ENCODE measurements at regions not wholly inside any gene's neighbourhood (a gene's known extent, or its start where the extent isn't known, plus 50 kb on each side); places are given as distances from the start of the nearest gene placed in this dataset.

DNA sequence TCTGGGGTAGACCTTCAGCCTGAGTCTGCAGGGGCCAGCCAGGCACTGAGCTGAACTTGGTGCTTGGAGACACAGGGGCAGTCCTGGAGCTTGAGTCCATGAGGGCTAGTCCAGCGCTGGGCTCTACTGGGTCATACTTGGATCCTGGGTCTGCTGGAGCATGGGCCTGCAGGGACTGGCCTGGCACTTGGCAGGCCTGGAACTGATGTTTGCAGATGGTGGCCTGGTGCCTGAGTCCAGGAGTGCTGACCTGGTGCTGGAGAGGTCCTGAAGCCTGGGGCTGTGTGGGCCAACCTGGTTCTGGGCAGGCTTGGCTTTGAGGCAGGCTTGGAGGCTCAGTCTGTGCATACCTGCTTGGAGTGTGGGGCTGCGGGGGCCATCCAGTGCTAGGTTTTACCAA is 143.4 kb upstream of the DSCAM start:
- no peak for DNase-seq

DNA sequence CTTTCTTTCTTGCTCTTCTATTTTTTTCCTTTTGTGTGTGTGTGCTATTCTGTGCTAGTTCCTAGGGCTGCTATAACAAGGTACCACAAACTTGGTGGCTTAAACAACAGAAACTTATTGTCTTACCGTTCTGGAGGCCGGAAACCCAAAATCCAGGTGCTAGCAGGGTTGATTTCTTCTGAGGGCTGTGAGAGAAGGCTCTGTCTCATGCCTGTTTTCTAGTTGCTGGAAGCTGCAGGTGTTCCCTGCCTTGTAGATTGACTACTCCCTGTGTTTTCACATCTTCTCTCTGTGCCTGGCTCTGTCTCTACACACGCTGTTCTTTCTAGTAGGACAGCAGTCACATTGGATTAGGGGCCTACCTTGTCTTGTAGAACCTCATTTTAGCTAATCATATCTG is 150.9 kb upstream of the DSCAM start:
- no peak for DNase-seq

DNA sequence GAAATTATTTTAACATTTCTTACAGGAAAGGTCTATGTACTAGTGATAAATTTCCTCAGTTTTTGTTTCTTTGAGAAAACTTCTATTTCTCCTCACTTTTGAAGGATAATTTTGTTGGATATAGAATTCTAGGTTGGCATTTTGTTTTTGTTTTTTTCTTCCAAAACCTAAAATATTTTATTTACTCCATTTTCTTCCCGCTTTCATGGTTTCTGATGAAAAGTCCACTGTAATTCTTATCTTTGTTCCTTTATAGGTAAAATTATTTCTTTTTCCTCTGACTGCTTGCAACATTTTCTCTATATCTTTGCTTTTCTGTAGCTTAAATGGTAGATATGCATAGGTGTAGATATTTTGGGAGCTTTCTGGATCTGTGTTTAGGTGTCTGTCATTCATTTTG is 153.9 kb upstream of the DSCAM start:
- DNase-seq, result no peak

DNA sequence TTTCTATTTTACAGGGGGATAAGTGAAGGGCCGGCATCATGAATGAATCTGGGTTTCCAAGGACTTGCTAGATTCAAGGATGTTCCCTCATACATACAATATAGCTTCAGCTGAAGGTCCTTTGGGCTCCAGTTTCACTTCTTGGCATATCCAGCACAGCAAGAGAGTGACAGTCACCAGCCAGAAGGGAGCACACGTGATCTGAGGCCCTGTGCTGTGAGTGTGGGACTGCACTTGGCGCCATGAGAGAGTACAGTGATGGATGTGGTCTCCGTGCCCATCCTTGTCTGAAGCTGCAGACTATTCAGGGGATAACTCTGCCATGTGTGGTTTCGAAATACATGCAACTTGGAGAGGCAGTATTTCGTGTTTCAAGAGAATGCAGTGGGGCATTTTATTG is 159.7 kb upstream of the DSCAM start:
- DNase-seq, result no peak

DNA sequence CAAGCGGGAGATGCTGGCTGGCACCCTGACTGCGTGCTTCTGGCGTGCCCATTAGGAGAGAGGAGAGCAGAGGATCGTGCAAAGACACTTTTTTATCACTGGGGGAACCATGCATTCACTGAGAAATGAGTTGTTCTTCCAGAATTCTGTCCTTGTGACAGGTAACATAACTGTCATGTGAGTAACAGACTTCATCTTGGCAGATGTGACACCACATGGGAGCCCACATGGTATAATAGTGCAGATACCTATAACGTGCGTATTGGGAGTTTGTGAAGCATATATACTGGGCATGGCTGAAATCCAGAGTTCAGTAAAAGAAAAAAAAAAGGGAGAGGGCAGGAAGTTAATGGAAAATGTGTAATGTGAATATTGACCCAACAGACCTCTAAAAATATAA is 159.6 kb upstream of the BACE2 start:
- DNase-seq, result no peak

DNA sequence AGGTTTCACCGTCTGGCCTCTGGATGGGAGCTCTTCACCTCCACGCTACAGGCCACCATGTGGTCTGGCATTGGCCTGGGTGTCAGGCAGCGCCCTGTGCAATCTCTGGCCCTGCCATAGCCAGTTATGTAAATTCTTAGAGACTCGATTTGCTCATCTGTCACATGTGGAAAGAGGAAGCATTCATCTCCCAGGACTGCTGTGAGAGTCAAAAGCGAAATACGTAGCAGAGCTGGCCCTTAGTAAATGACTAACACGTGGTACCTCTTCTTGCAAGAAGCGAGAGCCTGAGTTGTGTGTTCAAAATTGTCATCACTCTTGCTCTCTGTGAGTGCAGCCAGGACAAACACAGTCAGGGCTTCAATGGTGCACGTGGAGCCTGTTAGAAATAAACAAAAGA is 159.0 kb upstream of the BACE2 start:
- DNase-seq, result no peak

DNA sequence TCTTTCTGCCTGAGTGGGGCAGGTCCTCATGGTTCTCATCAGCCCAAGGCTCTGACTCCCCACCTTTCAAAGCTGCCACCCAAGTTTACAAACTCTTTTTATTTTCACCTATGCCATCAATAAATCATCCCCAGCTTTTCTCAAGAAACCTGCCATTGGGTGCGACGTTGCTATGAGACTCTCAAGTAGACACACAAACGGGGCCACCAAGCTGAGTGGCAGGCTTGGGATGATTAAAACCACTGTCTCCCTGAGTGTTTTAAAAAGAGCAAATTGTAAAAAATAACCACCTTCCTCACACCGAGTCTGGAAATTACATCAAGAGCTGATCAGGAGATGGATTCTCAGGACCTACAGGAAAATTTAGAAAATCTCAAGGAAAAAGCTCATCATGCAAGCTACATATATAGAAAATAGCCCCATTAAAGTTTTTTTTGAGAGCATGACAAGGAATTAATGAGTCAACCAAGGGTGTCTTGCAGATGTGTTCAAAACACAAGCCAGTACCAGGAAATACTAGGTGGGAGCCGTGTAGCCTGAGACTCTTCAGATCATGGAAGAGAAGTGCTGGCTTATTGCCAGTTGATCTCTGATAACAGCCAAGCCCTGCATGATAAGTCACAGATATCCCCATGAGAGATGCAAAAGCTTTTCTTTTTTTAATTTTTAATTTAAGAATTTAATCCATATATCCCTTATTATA is 158.4 kb upstream of the BACE2 start:
- peak; percentile 79 for DNase-seq

DNA sequence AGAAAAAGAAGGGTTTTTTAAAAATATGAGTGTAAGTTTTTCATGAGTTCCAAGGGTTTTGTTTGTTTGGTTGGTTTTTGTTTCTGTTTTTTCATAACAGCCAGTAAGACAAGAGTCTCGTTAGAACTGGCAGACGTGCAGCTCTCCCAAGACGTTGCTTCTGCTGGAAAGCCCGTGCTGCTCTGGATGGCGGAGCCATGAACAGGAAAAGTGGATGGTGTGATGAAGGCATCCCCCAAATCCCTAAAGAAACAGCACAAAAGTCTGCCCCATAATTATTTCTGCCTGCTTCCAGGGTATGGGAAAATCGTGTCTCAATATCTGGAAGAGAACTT is 157.9 kb upstream of the BACE2 start:
- no peak for DNase-seq

DNA sequence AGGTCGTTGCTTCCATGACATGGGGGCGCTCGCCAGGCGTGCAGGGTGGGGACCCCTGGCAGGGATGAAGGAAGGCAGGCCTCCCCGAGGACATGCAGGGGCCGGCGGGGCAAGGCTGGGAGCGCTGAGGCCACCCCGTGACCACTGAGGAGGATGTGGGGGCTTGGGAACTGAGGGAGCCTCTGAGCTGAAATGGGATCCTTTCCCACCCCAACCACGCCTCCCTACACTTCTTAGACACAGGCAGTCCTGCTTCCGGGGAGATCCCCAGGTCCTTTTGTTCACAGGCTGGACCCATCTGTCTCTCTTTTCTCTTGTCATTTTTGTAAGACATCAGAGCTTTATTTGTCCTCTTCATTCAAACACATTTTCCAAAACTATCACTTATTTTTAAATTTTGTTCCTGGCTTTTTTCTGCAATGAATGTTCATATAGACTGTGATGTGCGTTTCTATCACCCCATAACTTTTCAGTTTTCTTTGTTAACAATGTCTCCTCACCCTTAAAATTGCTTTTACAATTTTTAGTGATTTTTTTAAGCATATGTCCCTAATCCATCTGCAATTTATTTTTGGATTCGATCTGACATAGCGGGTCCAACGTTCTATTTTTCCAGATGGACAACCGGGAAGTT is 156.7 kb upstream of the BACE2 start:
- DNase-seq, result no peak

DNA sequence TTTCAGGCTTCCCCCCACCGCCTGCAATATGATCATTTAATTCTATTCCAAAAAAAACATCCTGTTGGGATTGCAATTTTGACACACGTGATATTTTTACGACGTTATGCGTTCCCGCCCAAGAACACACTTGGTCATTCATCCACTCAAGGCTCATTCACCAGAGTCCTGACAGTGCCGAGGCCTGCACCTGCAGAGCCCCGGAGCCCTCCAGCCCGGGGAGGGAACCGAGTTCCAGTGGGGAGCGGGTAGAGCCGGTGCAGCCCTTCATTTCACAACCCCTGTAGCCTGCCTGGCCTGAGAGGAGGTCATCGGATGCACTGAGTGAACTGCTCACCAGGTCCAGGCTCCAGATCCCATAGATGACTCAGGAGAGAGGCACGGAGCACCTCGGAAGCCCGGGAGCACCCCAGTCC is 156.0 kb upstream of the BACE2 start:
- no peak for DNase-seq

DNA sequence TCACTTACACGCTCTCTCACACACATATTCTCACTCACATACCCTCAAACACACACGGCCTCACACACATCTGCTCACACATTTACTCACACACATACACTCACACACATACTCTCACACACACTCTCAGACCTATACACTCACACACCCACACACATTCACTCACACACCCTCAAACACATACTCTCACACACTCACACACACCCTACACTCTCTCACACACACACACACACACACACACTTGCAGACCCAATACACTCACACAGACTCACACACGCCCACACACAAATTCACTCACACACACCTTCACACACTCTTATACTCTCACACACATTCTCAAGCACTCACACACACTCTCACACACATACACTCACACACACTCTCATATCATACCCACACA is 155.5 kb upstream of the BACE2 start:
- no peak for DNase-seq

DNA sequence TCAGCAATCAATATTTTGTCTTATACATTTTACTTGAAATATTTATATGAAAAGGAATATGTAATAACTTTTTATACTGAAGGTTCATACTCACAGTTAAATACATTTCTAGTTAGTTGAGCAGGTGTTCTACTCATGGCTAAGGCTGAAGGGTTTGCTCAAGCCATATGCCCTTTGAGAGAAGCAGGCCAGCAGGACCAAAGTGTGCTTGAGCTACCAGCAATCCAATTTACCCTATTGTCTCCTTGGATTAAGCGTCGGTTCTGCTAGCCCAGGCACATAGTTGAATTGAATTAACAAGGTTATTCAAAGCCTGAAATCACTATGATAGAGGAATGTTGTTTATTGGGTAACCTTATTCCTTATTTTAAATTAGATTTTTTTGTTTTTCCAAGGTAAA is 151.5 kb upstream of the BACE2 start:
- no peak for DNase-seq

DNA sequence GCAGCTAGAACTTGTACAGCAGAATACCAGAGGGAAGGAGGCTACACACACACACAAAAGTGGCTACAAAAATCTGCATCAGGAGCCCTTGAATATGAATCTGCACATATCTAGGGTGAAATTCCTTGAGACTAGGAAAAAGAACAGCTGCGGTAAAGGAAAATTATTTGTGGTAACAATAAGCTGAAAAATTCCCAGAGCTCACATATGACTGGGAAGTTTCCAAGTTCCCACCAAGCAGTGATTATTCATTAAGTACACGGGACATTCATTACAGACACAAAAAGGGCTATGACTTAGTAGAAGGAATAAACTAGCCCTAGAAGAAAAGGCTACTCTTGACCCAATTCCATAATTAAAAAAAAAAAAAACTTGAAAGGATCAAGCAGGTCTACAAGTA is 149.5 kb upstream of the BACE2 start:
- DNase-seq, result no peak

DNA sequence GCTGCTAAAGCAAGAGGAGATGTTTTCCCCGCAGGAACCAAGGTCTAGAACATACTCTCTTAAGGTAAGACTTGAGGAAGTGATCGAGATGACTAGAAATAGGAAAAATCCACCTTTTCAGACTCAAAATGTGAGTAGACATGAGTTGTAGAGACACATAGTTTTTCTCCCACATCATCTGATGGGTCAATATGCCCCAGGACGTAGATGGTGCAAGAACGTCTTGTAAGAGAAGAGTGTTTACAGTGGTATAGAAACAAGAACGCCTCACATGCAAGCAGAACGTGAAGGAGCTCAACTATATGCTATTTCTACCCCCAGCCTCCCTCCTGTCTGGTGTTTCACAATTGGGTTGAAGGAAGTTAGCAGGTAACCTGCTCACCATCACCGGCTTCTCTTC is 144.0 kb upstream of the BACE2 start:
- no peak for DNase-seq

DNA sequence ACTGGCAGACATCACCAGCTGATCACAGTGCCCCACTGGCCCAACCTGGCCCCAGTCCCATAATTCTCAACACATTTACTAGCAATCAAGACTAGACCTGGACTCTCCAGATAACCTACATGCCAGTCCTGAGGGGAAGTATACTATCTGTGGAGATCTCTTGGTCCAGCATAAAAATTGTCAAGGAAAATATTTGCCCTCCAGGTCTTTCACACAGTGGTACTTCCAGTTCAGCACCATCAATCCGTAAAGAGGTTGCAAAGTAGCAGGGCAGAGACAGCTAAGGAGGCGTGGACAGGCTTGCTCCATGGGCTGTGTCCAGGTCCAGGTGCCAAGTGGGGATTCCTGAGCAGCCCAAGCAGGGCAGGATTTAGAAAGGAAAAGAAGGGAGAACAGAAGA is 143.6 kb upstream of the BACE2 start:
- DNase-seq, result no peak

DNA sequence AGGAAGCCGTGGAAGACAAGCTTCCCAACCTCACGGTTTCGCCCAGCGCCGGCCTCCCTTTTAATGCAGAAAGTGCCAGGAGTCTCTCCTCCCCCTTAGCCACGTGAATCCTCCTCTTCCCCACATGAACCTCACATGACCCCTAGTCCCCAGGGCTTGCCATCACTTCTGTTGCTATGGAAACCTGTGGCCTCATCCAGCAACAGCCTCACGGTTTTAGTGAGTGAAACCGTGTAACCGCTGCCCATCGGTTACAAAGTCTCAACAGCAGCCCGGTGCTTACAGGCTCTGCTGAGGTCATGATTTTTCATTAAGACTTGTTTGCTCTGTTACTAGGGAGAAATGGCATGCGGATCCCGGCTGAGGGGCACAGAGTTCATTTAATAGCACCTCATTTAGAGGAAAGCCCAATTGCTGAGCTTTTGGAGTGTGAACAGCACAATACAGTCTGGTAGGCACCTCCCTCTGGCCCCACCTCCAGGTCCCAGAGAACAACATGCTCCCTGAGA is 143.2 kb upstream of the BACE2 start:
- peak; percentile 75 for DNase-seq

DNA sequence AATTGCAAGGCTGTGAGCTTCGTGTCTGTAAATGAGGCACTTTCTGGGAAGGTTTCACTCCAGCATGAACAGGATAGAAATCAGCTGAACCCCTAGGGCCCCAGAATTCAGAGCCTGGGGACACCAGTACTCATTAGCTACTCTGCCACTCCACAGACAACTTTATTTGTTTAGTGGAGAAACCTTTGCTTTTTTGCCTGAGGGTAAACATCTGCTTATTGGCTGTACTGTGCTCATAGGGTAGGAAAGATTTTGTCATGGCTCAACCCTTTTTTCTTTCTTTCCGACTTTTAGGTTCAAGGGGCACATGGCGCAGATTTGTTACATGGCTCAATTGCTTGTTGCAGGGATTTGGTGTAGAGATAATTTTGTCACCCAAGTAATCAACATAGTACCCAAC is 138.4 kb upstream of the BACE2 start:
- peak; percentile 26 for DNase-seq

DNA sequence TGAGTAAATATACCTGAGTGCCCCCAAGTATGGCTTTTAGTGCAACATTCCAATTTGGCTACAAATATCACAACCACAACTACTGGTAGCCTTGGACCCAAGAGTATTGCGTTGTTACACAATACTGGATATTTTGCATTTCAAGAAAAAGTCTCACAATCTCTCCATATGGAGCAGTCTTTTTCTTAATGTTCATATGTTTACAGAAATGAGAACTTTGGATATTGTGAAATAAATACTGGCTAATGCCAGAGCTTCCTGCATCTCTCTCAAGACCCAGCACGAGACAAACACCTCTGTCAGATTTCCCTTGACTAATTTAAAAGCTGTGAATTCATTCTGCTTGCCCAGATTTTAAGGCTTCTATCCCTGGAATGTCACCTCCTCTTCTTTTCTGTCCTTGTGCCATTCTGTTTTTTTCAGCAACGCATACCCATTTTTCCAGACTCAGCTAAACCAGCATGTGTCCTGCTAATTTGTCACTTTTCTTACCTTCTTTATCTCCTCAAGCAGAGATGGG is 136.2 kb upstream of the BACE2 start:
- DNase-seq, result no peak

DNA sequence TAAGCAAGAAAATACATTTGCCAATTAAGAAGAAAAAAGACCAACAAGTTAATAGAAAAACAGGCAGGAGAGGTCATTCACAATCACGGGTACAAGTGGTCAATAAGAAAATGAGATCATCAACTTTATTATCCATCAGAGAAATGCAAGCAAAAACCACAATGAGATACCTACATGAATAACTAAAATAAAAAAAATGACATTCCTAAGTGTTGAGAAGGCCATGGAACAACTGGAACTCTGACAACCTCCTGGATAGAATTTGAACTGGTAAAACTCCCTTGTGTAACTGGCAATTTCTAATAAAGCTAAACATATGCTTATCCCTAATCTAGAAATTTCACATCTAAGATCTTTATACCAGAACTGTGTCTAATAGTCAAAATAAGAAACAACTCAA is 135.4 kb upstream of the BACE2 start:
- no peak for DNase-seq

DNA sequence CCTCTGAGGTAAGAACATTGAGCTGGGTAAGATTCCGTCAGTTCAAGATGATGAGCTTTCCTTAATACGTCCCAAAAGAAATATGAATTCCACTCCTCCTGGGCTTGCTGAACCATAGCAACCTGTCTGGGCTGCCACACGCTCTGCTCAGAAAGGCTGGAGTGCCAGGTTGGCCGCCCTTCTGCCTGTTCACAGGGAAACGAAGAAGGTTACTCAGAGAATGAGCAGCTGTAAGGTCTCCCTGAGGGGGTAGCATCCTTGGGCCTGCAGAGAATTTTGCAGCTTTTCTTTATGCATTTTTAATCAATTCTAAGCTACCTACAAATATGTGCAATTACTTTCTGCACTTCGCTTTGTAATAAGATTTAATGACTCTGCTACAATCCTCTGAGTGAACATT is 130.7 kb upstream of the BACE2 start:
- no peak for DNase-seq

DNA sequence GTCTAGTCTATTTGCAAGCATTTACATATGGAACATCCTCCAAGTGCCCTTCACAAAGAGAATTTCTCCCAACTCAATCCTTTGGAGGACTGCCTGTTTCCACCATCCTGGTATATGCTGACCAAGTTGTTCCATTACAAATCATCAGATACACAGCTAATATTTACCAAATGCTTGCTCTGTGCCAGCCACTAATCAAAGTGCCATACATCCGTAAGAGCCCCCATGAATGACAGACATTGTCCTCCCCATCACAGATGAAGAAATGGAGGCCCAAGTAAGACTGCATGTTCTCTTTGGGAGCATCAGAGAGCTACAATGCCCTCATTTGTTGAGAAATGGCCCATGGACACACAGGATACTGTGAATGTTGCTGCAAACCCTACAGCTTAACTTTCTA is 130.0 kb upstream of the BACE2 start:
- DNase-seq, result no peak

DNA sequence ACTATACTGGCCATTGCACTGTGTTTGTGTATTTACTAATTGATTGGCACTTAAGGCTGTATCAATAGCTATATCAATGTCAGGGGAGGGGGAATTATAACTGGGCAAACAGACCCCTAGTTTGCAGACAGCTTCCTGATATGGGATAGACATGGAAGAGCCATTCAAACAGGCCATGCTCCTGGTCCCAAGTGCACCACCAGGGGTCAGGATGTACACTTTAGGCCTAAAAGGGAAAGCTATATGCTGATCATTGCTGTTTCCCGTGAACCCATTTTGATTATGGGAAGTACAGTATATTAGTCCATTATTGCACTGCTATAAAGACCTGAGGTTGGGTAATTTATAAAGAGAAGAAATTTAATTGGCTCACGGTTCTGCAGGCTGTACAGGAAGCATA is 124.9 kb upstream of the BACE2 start:
- DNase-seq, result no peak

DNA sequence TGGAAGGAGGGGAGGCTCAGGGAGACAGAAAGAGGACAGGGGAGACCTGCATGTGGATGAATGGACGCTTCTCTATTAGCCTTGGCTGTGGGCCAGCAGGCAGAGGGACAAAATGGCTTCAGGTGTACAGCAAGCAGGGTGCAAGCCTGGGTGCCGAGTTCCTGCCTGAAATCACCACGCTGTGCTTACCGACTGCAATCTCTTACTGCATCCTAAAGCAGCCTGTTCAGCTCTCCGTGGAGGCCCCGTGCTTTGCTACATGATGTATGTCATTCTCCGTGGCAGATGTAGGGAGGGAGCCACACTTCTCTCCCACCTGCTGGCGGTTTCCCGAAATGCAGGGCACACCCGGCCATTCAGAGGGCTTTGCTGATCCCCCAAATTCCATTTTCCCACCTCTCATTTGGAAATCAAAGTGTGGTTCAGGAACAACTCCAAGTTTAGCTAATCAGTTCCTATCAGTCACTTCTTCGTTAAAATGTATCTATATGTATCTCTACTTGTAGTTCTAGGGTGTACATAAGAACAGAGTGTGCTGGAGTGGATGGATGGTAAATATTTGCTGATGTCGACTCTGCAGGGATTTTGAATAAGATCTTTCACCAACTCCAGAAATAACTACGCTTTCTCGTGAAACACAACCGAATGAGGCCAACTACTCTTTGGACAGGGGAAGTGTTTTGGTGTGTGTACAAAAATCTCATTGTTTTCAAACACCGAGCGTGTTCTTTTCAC is 122.3 kb upstream of the BACE2 start:
- DNase-seq, result peak; percentile 70

DNA sequence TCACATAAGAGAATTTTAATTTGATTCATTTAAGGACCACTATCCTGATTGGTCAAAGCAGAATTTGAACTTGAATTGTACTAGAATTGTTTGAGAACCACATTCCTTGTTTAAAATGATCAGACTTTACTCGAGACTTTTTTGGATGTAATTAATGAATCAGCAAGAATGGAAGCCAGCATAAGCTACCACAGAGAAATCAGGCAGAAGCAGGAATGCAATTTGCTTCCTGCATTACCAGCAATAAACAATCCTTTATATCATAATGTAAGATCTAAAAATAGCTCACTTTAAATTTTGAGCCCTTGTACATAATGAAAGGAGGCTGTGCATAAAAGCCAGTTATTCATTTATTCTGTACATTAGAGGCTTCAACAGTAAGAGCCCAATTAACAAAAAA is 119.8 kb upstream of the BACE2 start:
- no peak for DNase-seq
